PFSK-1 (cell line): ENCODE measurements at regions not wholly inside any gene's neighbourhood (a gene's known extent, or its start where the extent isn't known, plus 50 kb on each side); places are given as distances from the start of the nearest gene placed in this dataset.

Experiments used
- FOXP2 ChIP-seq: optimal IDR thresholded peaks from 2 replicates; pipeline ENCODE3; 2011; ENCODE audit warnings: borderline replicate concordance, control low read depth, inconsistent platforms; ENCODE audit not compliant: insufficient read depth; ENCODE audit errors: extremely low read length, extremely low read depth
- POLR2AphosphoS5 ChIP-seq: IDR thresholded peaks from 2 replicates; pipeline ENCODE4 v1.6.1; 2012; ENCODE audit warnings: low read depth, mild to moderate bottlenecking, control low read depth, low read length, moderate library complexity
- SIN3A ChIP-seq: IDR thresholded peaks from 2 replicates; pipeline ENCODE4 v1.6.1; 2012; ENCODE audit warnings: mild to moderate bottlenecking, low read length, moderate library complexity, borderline replicate concordance; ENCODE audit not compliant: insufficient read depth
- TAF1 ChIP-seq: IDR thresholded peaks from 2 replicates; pipeline ENCODE4 v1.6.1; 2012; ENCODE audit warnings: low read length, control low read depth, borderline replicate concordance; ENCODE audit not compliant: insufficient read depth
- TF ChIP-seq, protein P1 (sequence below), 2 experiments: IDR thresholded peaks; 2 replicates each; pipeline versions ENCODE4 v1.6.1 to v1.8.0; 2011 to 2012; ENCODE audit warnings: low read depth in 2 of 2, low read length in 2 of 2, control low read depth in 1 of 2, inconsistent platforms in 1 of 2, mild to moderate bottlenecking in 1 of 2, moderate library complexity in 1 of 2; ENCODE audit not compliant: insufficient read depth in 1 of 2

DNA sequence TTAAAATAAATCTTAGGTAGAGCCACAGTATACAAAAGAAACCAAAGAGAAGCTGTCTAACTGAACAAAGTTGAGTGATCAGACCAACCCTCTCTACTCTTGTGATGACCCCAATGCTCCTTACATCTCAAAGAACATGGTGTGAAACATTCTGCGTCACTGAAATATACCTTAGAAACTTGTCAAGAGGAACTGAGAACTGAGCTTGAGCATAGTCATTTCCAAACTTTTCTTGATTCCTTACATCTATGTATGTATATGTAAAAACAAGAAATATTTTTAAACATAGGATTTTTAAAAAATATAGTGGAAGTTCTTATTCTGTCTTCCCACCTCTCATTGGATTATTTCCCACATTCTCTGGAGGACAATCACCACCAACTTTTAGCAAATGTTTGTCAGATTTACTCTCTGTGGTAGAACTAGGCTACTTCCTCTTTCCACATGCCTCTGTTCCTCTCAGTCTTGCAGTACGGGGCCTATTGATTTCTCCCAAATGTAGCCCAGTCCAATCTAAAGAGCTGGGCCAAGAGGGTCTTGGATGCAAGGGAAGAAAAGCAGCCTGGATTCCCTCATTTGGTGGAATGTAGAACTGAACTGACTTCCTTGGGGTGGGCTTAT, 98.2 kb upstream of the HHIP start:
- TF ChIP-seq POLR2AphosphoS5 (no peak), SIN3A (no peak)
- TF ChIP-seq, protein P1, sequence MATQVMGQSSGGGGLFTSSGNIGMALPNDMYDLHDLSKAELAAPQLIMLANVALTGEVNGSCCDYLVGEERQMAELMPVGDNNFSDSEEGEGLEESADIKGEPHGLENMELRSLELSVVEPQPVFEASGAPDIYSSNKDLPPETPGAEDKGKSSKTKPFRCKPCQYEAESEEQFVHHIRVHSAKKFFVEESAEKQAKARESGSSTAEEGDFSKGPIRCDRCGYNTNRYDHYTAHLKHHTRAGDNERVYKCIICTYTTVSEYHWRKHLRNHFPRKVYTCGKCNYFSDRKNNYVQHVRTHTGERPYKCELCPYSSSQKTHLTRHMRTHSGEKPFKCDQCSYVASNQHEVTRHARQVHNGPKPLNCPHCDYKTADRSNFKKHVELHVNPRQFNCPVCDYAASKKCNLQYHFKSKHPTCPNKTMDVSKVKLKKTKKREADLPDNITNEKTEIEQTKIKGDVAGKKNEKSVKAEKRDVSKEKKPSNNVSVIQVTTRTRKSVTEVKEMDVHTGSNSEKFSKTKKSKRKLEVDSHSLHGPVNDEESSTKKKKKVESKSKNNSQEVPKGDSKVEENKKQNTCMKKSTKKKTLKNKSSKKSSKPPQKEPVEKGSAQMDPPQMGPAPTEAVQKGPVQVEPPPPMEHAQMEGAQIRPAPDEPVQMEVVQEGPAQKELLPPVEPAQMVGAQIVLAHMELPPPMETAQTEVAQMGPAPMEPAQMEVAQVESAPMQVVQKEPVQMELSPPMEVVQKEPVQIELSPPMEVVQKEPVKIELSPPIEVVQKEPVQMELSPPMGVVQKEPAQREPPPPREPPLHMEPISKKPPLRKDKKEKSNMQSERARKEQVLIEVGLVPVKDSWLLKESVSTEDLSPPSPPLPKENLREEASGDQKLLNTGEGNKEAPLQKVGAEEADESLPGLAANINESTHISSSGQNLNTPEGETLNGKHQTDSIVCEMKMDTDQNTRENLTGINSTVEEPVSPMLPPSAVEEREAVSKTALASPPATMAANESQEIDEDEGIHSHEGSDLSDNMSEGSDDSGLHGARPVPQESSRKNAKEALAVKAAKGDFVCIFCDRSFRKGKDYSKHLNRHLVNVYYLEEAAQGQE (IDR thresholded peaks at IDR 0.05; ENCODE audit: insufficient read depth in 1 of 2, low read depth in 2 of 2, low read length in 2 of 2) = no peak

DNA sequence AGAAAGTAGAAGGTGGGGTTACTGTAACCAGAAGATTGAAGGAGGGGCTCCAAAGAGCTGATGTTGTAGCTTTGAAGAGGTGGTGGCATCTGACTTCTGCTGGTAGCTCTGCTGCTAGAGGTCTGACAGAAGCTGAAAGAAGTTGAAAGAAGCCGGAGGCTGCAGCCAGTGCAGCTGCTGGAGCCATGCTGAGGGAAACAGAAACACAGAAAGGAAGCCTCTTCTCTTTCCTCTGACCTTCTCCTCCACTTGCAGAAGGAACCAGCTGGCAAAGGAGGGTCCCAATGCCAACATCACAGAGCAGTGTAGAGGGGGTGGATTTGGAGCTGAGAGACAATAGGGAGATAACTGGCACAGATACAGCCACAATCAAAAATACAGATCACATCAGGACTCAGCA, 89.3 kb upstream of the HHIP start:
- TF ChIP-seq, protein P1 (IDR thresholded peaks at IDR 0.05; ENCODE audit: insufficient read depth in 1 of 2, low read depth in 2 of 2, low read length in 2 of 2) = no peak
- TF ChIP-seq POLR2AphosphoS5 (no peak), TAF1 (no peak), FOXP2 (no peak), SIN3A (no peak)

DNA sequence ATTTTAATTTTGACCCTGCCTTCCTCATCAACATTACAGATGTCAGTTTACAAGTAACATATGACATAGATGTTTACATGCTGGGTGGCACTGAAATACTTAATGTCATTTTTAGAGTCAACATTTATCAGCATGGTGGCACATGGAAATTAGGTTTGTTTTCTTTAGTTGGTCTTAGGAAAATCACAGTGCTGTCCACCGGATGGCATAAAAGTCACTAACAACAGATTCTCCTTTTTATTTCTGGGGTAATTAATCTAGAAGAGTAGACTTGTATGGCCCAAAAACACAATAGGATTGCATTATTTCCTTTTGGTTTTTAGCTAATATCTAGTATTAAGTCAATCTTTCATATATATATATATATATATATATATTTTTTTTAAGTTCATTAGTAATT, 88.6 kb upstream of the HHIP start:
- TF ChIP-seq TAF1 = no peak
- no peak for TF ChIP-seq POLR2AphosphoS5
- no peak for TF ChIP-seq FOXP2
- TF ChIP-seq SIN3A = no peak
- TF ChIP-seq, protein P1 (IDR thresholded peaks at IDR 0.05; ENCODE audit: insufficient read depth in 1 of 2, low read depth in 2 of 2, low read length in 2 of 2) = no peak

DNA sequence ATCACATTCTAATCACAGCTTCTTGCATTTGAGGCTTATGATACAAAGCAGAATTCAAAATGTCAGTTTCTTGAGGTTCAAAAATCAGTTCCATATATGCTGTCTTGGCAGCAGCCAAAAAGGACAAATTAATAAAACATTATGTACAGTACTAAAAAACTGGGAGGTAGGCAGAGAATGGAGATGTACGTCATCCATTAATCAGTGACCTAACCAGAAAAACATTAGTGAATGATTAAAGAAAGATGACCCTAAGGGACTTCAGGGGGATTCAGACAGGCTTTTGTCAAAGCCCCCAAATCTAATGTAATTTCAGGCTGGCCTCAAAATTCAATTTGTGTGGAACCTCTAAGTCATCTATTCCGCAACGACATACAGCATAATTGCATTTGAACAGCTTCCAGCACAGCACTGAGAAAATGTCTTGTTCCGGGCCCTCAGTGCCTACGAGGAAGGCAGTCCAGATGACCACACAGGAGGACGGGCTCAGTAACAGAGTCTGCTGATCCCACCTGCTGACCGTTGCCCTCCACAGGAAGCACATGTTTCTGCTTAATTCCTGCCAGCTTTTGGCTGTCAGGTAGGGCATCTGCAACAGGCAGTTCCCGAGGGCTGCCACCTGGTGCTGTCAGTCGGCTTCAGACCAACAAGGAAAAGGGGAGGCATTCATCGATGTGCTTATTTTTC, 83.8 kb upstream of the HHIP start:
- TF ChIP-seq, protein P1 (IDR thresholded peaks at IDR 0.05; ENCODE audit: insufficient read depth in 1 of 2, low read depth in 2 of 2, low read length in 2 of 2) = no peak
- TF ChIP-seq TAF1 (no peak), POLR2AphosphoS5 (no peak), SIN3A (no peak), FOXP2 (no peak)

DNA sequence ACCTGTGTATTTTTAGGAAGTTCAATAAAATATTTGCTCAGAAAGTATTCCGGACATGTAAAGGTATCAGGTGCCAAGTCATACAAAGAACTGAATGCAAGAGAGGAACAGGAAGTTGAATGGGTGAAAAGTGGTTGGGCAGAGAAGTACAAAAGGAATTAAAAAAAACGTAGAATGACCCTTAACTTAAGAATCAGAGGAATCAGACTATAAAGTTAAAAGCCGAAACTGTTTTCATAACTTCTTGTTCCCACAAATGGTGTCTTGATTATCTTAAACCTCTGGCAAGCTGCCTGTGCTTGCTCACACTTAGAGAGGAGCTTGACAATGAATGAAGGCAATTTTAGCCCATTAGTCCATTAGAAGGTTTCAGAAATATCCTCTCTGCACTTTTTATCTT, 81.6 kb upstream of the HHIP start:
- no peak for TF ChIP-seq SIN3A
- TF ChIP-seq FOXP2 = no peak
- no peak for TF ChIP-seq POLR2AphosphoS5
- TF ChIP-seq TAF1 = no peak
- TF ChIP-seq, protein P1 (IDR thresholded peaks at IDR 0.05; ENCODE audit: insufficient read depth in 1 of 2, low read depth in 2 of 2, low read length in 2 of 2) = no peak
